ENCODE measurements at regions not wholly inside any gene's neighbourhood (a gene's known extent, or its start where the extent isn't known, plus 50 kb on each side); places are given as distances from the start of the nearest gene placed in this dataset.

DNA sequence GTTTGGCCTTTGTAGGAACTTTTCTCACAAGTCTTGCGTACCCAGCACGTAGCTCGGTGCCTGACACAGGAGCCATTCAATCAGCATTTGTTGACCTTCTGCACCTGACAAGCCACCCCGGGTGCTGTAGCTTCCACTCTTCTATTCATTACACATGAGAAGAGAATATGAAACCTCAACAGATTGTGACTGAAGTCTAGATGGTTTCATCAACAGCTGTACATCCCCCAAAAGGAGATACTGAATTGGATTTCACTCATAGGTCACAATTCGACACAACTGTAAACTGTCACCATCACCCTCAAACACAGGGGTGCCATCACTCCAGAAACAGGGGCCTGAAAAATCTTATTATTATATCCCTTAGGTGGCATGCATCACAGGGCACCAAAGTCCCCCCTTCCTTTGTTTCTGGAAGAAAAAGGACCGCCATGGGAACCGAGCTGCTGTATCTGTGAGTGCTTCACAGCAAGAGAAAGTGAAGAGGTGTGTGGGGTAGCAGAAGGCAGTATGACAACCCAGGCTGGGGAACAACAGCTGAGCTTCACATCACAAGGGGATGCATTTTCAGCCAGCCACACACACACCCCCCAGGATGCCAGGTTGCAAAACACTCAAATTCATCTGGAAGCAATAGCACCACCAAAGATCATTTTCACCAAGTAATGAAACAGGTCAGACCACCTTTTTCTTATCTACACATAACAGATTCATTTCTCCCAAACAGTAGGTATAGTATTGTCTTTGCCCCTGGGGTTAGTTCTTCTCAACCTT, 225.7 kb downstream of the TOMM20 start:
- TF ChIP-seq POLR2A (IDR thresholded peaks at IDR 0.05) (no peak), EP300 (IDR thresholded peaks at IDR 0.05; ENCODE audit: low read depth) (no peak)

Data from transverse colon (tissue), 1 donor.